NT2/D1 (cell line): ENCODE measurements at regions not wholly inside any gene's neighbourhood (a gene's known extent, or its start where the extent isn't known, plus 50 kb on each side); places are given as distances from the start of the nearest gene placed in this dataset.
A peak's percentile ranks its signal among the peaks of the same experiment; 100 is the strongest.

Experiments used
- DNase-seq: peaks from one replicate; pipeline ENCODE4 v3.0.0-alpha.2; 2011; ENCODE audit warnings: low read depth, low spot score
- H3K27me3 ChIP-seq: 2 replicates; pipeline ENCODE4 v1.6.0; 2011; ENCODE audit warnings: mild to moderate bottlenecking; ENCODE audit not compliant: insufficient read length, insufficient read depth
- H3K36me3 ChIP-seq: 2 replicates; pipeline ENCODE4 v1.6.1; 2011; ENCODE audit warnings: mild to moderate bottlenecking, low read length, mixed read lengths; ENCODE audit not compliant: insufficient read depth, insufficient read length
- H3K4me1 ChIP-seq: 2 replicates; pipeline ENCODE4 v1.5.1; 2011; ENCODE audit not compliant: insufficient read depth, insufficient read length
- H3K4me3 ChIP-seq: 2 replicates; pipeline ENCODE4 v1.5.1; 2011; ENCODE audit warnings: low read depth; ENCODE audit not compliant: insufficient read length
- H3K9ac ChIP-seq: 2 replicates; pipeline ENCODE4 v1.6.0; 2011; ENCODE audit warnings: low read depth; ENCODE audit not compliant: insufficient read length
- H3K9me3 ChIP-seq: 2 replicates; pipeline ENCODE4 v1.5.1; 2011; ENCODE audit warnings: mild to moderate bottlenecking, low read length; ENCODE audit not compliant: insufficient read depth
- SUZ12 ChIP-seq: IDR thresholded peaks from 2 replicates; pipeline ENCODE4 v1.6.1; 2011; ENCODE audit not compliant: insufficient read length, insufficient read depth; ENCODE audit errors: extremely low read depth
- YY1 ChIP-seq: IDR thresholded peaks from 2 replicates; pipeline ENCODE4 v1.6.1; 2011; ENCODE audit not compliant: insufficient read length, insufficient read depth
- ZNF274 ChIP-seq: IDR thresholded peaks from 2 replicates; pipeline ENCODE4 v1.6.1; 2011; ENCODE audit warnings: mild to moderate bottlenecking, low read depth, low read length

DNA sequence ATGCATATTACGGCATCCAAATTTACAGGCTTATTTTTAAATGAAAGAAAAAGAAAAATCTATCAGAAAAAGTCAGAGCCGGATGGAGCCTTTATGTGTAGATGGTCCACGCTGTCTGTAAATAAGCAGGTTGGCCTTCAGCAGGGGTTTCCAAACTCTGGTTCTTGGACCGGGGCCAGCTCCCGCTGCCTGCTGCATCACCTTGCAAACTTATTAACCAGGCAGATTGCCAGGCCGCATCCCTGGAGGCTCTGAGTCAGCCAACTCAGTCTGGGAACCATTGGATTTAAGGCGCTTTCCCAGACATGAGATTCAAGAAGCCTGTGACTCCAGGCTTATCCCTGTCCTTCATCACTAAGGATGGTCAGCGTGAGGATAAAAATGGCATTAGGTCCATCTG is 212.4 kb downstream of the OPA1 start:
- H3K4me3 ChIP-seq: no peak overlapping the region
- DNase-seq: no peak
- no peak overlapping the region for H3K9ac ChIP-seq
- H3K4me1 ChIP-seq: no peaks in the 10 kb centered on the region
- H3K9me3 ChIP-seq: no peaks in the 10 kb centered on the region
- no peaks in the 10 kb centered on the region for H3K36me3 ChIP-seq
- TF ChIP-seq ZNF274 (no peak), YY1 (no peak), SUZ12 (no peak)
- H3K27me3 ChIP-seq: peaks cover 16% of the 10 kb centered on the region

DNA sequence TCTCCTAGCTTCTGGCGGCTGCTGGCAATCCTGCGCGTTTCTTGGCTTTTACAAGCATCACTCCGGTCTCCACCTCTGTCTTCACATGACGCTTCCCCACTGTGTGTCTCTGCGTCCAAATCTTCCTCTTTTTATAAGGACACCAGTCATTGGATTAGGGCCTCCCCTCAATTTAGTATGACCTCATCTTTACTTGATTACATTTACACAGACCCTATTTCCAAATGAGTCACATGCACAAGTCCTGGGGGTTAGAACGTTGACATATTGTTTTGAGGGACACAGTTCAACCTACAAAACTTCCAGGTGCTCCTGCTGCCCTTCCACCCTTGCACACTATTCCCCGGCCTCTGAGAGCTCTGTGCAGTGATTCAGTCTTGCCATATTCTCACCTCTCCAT is 215.3 kb downstream of the OPA1 start:
- Histone ChIP-seq H3K27me3 (peaks cover 28% of the 10 kb centered on the region), H3K9me3 (no peaks in the 10 kb centered on the region), H3K9ac (no peak overlapping the region), H3K4me3 (no peak overlapping the region), H3K36me3 (no peaks in the 10 kb centered on the region), H3K4me1 (peaks cover 9% of the 10 kb centered on the region)
- no peak for TF ChIP-seq ZNF274
- TF ChIP-seq YY1: no peak
- TF ChIP-seq SUZ12: no peak
- no peak for DNase-seq

DNA sequence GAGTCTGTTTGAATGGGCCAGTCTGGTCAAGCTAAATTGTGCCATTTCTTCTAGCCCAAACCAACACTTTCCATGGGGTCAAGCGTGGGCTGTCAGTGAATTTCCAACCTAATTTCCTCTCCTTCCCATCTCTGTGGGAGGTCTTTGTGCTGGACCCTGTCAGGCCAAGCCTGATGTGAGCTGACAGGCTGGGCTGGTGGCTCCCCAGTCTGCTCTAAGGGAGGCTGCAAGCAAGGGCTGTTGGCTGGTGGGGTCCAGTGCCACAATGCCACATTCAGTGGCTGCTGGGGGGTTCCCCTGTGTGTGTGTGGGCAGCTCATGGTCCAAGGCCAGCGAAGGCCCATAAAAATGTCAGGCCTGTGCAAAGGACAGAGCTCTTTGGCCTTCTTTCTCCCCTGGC is 216.1 kb downstream of the OPA1 start:
- Histone ChIP-seq H3K9me3 (no peaks in the 10 kb centered on the region), H3K4me1 (peaks cover 14% of the 10 kb centered on the region), H3K9ac (no peak overlapping the region), H3K4me3 (no peak overlapping the region), H3K36me3 (no peaks in the 10 kb centered on the region), H3K27me3 (peaks cover 32% of the 10 kb centered on the region)
- DNase-seq: no peak
- TF ChIP-seq YY1: no peak
- no peak for TF ChIP-seq ZNF274
- TF ChIP-seq SUZ12: no peak

DNA sequence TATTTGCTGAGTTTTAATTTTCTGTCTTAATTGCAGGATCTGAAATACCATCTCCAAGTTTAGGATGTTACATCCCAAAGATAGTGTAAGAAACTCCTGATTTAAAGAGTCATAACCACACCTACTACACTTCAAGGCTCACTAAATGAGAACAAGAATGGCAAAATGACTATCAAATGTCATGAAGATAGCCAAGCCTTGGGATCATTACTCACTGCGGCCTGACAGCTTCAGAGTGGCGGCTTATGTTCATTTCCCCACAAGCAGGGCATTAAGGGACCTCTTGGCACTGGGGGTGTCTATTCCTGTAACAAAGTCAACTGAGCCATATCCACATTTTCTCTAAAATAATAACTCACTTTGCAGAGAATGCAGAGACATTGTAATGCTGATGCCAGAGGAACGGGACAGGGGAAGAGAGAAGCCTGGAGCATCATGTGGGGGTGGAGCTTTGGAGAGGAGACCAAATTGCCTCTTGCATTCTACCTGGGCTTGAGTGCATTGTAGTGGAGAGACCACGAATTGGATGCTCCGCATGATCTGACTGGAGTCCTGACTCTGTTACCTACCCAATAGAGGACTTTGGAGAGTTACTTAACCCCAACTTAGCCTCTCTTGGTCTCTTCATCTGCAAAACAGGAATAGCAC is 219.2 kb downstream of the OPA1 start:
- peak; percentile 59 for DNase-seq
- H3K27me3 ChIP-seq: peaks cover 37% of the 10 kb centered on the region
- H3K9ac ChIP-seq: no peak overlapping the region
- H3K4me3 ChIP-seq: no peak overlapping the region
- TF ChIP-seq SUZ12 (no peak), YY1 (no peak), ZNF274 (no peak)
- no peaks in the 10 kb centered on the region for H3K9me3 ChIP-seq
- H3K36me3 ChIP-seq: no peaks in the 10 kb centered on the region
- peaks cover 32% of the 10 kb centered on the region for H3K4me1 ChIP-seq

DNA sequence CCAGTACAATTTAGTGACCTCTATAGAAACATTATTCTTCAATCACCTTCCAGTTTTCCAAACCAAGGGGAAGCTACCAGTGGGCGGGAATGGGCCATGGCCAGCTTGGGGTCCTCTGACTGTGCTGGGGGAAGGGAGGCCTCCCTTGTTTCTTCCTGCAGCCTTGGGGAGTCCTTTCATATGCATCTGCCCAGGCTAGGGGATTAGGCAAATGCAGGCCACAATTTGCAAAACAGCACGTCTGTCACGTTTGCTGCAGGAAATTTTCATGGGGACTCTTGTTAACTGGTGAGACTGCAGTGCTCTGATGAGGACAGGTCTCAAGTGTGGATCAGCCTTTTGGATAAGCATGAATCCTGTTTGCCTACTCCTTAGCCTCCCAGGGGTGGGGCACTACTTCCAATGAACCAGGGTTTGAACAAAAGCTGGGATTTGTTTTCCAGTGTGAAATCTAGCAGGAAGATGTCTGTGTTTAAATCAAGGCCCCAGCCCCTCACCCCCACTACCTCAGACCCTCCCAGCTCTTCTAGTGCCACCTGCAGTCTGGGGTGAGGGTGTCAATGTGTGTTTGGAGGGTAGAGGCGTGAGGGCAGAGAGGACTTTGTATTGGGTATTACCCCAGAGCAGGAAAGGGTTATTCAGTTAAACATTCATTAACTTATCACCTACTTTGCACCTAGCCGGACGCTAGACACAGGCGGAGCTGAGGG is 219.9 kb downstream of the OPA1 start:
- Histone ChIP-seq H3K36me3 (no peaks in the 10 kb centered on the region), H3K9ac (no peak overlapping the region), H3K9me3 (no peaks in the 10 kb centered on the region), H3K4me3 (no peak overlapping the region), H3K27me3 (peaks cover 37% of the 10 kb centered on the region), H3K4me1 (peaks cover 35% of the 10 kb centered on the region)
- DNase-seq: peak; percentile 97
- TF ChIP-seq YY1 (peak; percentile 14), SUZ12 (no peak)

DNA sequence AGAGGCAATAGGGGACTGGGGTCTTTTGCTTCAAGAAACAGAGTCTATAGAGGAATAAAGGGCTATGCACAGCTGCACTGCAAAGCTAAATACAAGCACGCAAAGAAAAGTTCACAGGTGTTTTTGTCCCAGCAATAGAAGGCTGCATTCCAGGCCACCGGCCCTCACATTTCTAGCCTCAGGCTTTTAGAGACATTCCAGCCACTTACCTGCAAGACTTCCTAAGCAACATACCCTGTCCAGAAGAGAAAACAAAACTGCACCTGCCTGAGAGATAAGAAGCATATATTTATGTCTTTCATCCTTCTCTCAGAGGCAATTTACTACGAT is 220.5 kb downstream of the OPA1 start:
- Histone ChIP-seq H3K4me3 (no peak overlapping the region), H3K27me3 (peaks cover 40% of the 10 kb centered on the region), H3K36me3 (no peaks in the 10 kb centered on the region), H3K9ac (no peak overlapping the region), H3K4me1 (peaks cover 35% of the 10 kb centered on the region), H3K9me3 (no peaks in the 10 kb centered on the region)
- no peak for DNase-seq
- TF ChIP-seq SUZ12: no peak
- no peak for TF ChIP-seq ZNF274
- TF ChIP-seq YY1: no peak

DNA sequence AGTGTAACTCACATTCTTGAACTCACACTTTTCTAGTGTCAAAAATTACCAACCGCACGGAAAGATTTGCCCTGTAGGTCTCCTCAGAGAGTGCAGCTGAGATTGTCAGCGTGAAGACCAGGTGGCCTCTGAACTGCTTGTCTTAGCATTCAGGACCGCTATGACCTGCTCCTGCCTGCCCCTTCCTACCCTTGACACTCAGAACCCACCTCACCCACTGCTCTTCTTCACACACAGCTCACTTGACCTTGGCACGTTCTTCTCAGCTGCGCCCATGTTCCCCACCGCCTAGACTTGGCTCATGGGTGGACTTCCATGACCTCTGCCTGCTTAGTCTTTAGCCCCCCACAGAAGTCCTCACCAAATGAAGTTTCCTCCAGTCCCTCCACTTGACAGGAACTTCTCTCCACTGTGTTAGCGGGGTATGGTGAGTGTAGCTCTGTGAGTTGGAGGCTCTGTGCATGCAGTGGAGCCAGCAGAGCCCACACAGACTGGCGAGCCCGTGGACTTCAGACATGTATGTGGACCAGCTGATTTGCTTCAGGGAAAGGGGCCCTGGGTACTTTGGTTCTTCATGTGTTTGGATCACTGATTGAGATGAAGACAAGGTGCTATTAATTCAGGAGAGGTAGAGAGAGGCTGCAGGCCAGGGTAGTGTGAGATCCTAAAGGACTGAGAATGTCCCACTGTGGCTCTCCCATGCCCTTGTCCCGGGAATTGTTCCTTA is 221.3 kb downstream of the OPA1 start:
- Histone ChIP-seq H3K9ac (no peak overlapping the region), H3K27me3 (peaks cover 49% of the 10 kb centered on the region), H3K4me3 (no peak overlapping the region), H3K4me1 (peaks cover 39% of the 10 kb centered on the region), H3K9me3 (no peaks in the 10 kb centered on the region), H3K36me3 (no peaks in the 10 kb centered on the region)
- TF ChIP-seq YY1: no peak
- TF ChIP-seq ZNF274: no peak
- no peak for TF ChIP-seq SUZ12
- no peak for DNase-seq
